KG1 (cell line): ENCODE measurements at regions not wholly inside any gene's neighbourhood (a gene's known extent, or its start where the extent isn't known, plus 50 kb on each side); places are given as distances from the start of the nearest gene placed in this dataset.
"Not testable (repeated sequence)": the region's sequence is repeated elsewhere in the genome, so short reads cannot be mapped to it uniquely, and the experiment has no call there.

Experiments used
- DNase-seq: peaks from one replicate; lab custom pipeline; 2025; lab: John Stamatoyannopoulos, UW

GRCh38 chr5:25764733-25765132, 1120.0 kb upstream of the CDH10 start:
- DNase-seq: no peak

GRCh38 chr5:25763781-25764180, 1119.0 kb upstream of the CDH10 start:
- DNase-seq: no peak

- no peak for DNase-seq
Observed at GRCh38 chr5:25754895-25755294, 1110.1 kb upstream of the CDH10 start.

GRCh38 chr5:25744908-25745307, 1100.1 kb upstream of the CDH10 start:
- no peak for DNase-seq

GRCh38 chr5:25716680-25717079, 1071.9 kb upstream of the CDH10 start:
- DNase-seq: no peak

- DNase-seq: no peak
Observed at GRCh38 chr5:25713259-25713658, 1068.5 kb upstream of the CDH10 start.

- no peak for DNase-seq
Observed at GRCh38 chr5:25707093-25707492, 1062.3 kb upstream of the CDH10 start.

GRCh38 chr5:25701936-25702335, 1057.2 kb upstream of the CDH10 start:
- no peak for DNase-seq

GRCh38 chr5:25694801-25695200, 1050.0 kb upstream of the CDH10 start:
- no peak for DNase-seq

GRCh38 chr5:25688156-25688555, 1043.4 kb upstream of the CDH10 start:
- no peak for DNase-seq

GRCh38 chr5:25669645-25670401, 1025.0 kb upstream of the CDH10 start:
- DNase-seq: no peak

GRCh38 chr5:25662610-25663009, 1017.8 kb upstream of the CDH10 start:
- DNase-seq: no peak

GRCh38 chr5:25650316-25650715, 1005.5 kb upstream of the CDH10 start:
- DNase-seq: not testable (repeated sequence)

GRCh38 chr5:25649628-25650265, 1005.0 kb upstream of the CDH10 start:
- DNase-seq: no peak

- no peak for DNase-seq
Observed at GRCh38 chr5:25646421-25647341, 1001.9 kb upstream of the CDH10 start.

- DNase-seq: no peak
Observed at GRCh38 chr5:25641124-25641523, 996.3 kb upstream of the CDH10 start.

GRCh38 chr5:25619273-25619672, 974.5 kb upstream of the CDH10 start:
- DNase-seq: no peak

GRCh38 chr5:25618821-25619220, 974.0 kb upstream of the CDH10 start:
- DNase-seq: no peak

GRCh38 chr5:25614466-25614865, 969.7 kb upstream of the CDH10 start:
- no peak for DNase-seq

GRCh38 chr5:25604681-25605080, 959.9 kb upstream of the CDH10 start:
- DNase-seq: no peak

- DNase-seq: no peak
Observed at GRCh38 chr5:25579111-25579510, 934.3 kb upstream of the CDH10 start.

- no peak for DNase-seq
Observed at GRCh38 chr5:25573691-25574090, 928.9 kb upstream of the CDH10 start.
